Colonic mucosa (tissue), 4 donors: ENCODE measurements at regions not wholly inside any gene's neighbourhood (a gene's known extent, or its start where the extent isn't known, plus 50 kb on each side); places are given as distances from the start of the nearest gene placed in this dataset.

Experiments used
- DNase-seq: peaks from one replicate; pipeline ENCODE4 v3.0.0-alpha.2; 2020
- H3K27ac ChIP-seq: fragments of 200-600 bp; one replicate; pipeline ENCODE4 v1.8.0; 2021
- H3K27me3 ChIP-seq: fragments of 200-600 bp; one replicate; pipeline ENCODE4 v1.8.0; 2021
- H3K36me3 ChIP-seq: fragments of 200-600 bp; one replicate; pipeline ENCODE4 v1.8.0; 2021
- H3K4me1 ChIP-seq: fragments of 200-600 bp; one replicate; pipeline ENCODE4 v1.8.0; 2021; ENCODE audit warnings: mild to moderate bottlenecking
- H3K4me3 ChIP-seq: fragments of 200-600 bp; one replicate; pipeline ENCODE4 v1.8.0; 2021
- H3K9ac ChIP-seq, 2 donors: one replicate each; pipeline ENCODE4 v1.7.0; 2013; ENCODE audit warnings: control low read depth in 2 of 2, low read depth in 2 of 2, low read length in 2 of 2
- H3K9me3 ChIP-seq: fragments of 200-600 bp; one replicate; pipeline ENCODE4 v1.8.0; 2021
- intact Hi-C: fragments of 100-400 bp; cut with DNase I; formaldehyde crosslinking; loops from one replicate; pipeline ENCODE4 v1.14.1; 2022
- TF ChIP-seq, protein P1 (sequence below): fragments of 200-600 bp; IDR thresholded peaks from one replicate; pipeline ENCODE4 v1.8.0; 2022; ENCODE audit warnings: antibody characterized with exemption, mild to moderate bottlenecking
- donor health status: healthy.
- donor health status: DM: no; HTN: no; CAD: no.
- donor health status: DM: no; HTN: no; CAD: no.

GRCh38 chr19:29294343-29294811, 81.4 kb upstream of the UQCRFS1 start:
- TF ChIP-seq, protein P1, sequence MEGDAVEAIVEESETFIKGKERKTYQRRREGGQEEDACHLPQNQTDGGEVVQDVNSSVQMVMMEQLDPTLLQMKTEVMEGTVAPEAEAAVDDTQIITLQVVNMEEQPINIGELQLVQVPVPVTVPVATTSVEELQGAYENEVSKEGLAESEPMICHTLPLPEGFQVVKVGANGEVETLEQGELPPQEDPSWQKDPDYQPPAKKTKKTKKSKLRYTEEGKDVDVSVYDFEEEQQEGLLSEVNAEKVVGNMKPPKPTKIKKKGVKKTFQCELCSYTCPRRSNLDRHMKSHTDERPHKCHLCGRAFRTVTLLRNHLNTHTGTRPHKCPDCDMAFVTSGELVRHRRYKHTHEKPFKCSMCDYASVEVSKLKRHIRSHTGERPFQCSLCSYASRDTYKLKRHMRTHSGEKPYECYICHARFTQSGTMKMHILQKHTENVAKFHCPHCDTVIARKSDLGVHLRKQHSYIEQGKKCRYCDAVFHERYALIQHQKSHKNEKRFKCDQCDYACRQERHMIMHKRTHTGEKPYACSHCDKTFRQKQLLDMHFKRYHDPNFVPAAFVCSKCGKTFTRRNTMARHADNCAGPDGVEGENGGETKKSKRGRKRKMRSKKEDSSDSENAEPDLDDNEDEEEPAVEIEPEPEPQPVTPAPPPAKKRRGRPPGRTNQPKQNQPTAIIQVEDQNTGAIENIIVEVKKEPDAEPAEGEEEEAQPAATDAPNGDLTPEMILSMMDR, result no peak
- Histone ChIP-seq H3K36me3 (no peaks in the 10 kb centered on the region), H3K4me3 (no peak overlapping the region), H3K27ac (no peak overlapping the region), H3K9ac (no peak overlapping the region), H3K4me1 (no peaks in the 10 kb centered on the region), H3K9me3 (no peaks in the 10 kb centered on the region), H3K27me3 (no peaks in the 10 kb centered on the region)
- intact Hi-C loops, result no loop called here
- DNase-seq, result no peak

- Histone ChIP-seq H3K9ac (no peak overlapping the region), H3K4me1 (no peaks in the 10 kb centered on the region), H3K36me3 (no peaks in the 10 kb centered on the region), H3K9me3 (no peaks in the 10 kb centered on the region), H3K4me3 (no peak overlapping the region), H3K27me3 (no peaks in the 10 kb centered on the region), H3K27ac (no peak overlapping the region)
- intact Hi-C loops, result no loop called here
- TF ChIP-seq, protein P1, result no peak
- DNase-seq, result no peak
These were observed 82.3 kb upstream of the UQCRFS1 start for GRCh38 chr19:29295285-29295684.

DNA sequence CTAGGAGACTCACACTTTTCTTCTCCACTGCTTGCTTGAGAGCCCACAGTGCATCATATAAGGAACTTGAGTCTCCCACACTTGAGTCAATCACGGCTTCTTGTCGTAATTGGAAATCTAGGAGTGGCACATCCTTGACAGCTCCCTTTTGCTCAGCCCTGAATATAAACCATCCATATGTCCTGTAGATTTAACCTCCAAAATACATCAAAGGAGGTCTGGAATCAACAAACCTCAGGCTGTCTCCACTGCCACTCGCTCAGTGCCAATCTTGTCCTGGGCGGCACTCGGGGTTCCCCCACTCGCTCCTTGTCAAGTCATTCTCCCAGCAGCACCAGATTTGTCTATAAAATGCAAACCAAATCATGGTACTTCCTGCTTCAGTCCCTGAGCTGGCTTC, 84.4 kb upstream of the UQCRFS1 start:
- intact Hi-C loops, result no loop called here
- no peaks in the 10 kb centered on the region for H3K9me3 ChIP-seq
- TF ChIP-seq, protein P1, result no peak
- H3K4me1 ChIP-seq, result no peaks in the 10 kb centered on the region
- no peaks in the 10 kb centered on the region for H3K27me3 ChIP-seq
- no peak for DNase-seq
- H3K9ac ChIP-seq, result no peak overlapping the region
- H3K27ac ChIP-seq, result no peak overlapping the region
- no peak overlapping the region for H3K4me3 ChIP-seq
- H3K36me3 ChIP-seq, result no peaks in the 10 kb centered on the region

- TF ChIP-seq, protein P1, result no peak
These were observed 86.7 kb upstream of the UQCRFS1 start for GRCh38 chr19:29299416-29300380.

DNA sequence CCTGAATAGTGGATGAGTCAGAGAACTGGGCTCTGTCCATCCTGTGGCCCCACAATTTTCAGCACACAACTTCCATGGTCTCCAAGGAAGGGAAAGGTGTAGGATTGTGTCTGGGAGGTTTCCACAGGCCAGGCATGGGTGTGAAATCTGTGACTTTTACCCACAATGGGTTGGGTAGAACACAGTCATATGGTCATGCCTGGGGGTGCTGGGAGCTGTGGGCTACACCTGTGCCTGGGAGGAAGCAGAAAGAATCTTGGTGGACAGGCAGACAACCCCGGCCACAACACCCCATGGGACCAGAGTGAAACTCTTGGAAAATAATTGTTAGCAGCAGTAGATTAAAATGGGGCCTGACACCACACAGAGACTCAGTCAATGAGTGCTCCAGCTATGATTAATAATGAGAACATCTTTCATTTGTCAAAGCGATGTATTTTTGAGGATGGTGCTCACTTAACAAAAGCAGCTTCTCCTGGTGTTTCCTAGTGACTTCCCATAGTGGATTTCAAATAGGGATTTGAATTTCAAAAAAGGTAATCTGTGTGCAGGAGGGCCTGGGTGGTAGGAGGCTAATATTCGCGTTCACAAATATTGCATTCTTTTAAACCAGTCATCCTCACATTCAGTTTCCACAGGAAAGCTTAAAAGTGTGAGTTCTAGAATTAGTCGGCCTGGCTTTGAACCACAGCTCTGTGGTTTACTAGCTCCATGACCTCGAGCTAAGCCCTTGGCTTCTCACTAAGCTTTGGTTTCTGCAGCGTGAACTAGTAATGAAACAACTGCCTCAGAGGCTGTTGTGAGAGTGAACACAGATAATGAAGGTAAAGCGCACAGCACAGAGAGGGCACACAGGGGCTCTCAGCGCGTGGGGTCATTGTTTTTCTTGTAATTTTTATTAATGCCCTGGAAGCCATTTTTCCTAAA, 89.3 kb upstream of the UQCRFS1 start:
- DNase-seq, result no peak
- H3K4me1 ChIP-seq, result no peaks in the 10 kb centered on the region
- intact Hi-C loops, result no loop called here

More at GRCh38 chr19:29299416-29300380, 86.7 kb upstream of the UQCRFS1 start:
- H3K27me3 ChIP-seq, result no peaks in the 10 kb centered on the region
- H3K36me3 ChIP-seq, result no peaks in the 10 kb centered on the region
- no peaks in the 10 kb centered on the region for H3K9me3 ChIP-seq
- H3K27ac ChIP-seq, result no peak overlapping the region
- H3K4me1 ChIP-seq, result no peaks in the 10 kb centered on the region
- no peak overlapping the region for H3K9ac ChIP-seq
- intact Hi-C loops, result no loop called here
- H3K4me3 ChIP-seq, result no peak overlapping the region
- no peak for DNase-seq

More for the DNA sequence above, 89.3 kb upstream of the UQCRFS1 start:
- Histone ChIP-seq H3K9me3 (no peaks in the 10 kb centered on the region), H3K27me3 (no peaks in the 10 kb centered on the region), H3K4me3 (no peak overlapping the region), H3K9ac (no peak overlapping the region), H3K27ac (no peak overlapping the region), H3K36me3 (no peaks in the 10 kb centered on the region)
- TF ChIP-seq, protein P1, result no peak
